ENCODE measurements at regions not wholly inside any gene's neighbourhood (a gene's known extent, or its start where the extent isn't known, plus 50 kb on each side); places are given as distances from the start of the nearest gene placed in this dataset.

- H3K27me3 Mint-ChIP-seq (ENCODE audit: insufficient read depth) = no peaks in the 10 kb centered on the region
- no peak for DNase-seq
- Histone ChIP-seq H3K4me1 (ENCODE audit: control insufficient read depth, insufficient read depth, low read length) (no peaks in the 10 kb centered on the region), H3K9ac (ENCODE audit: extremely low read depth, low read length, poor library complexity, severe bottlenecking) (no peak overlapping the region), H3K27me3 (ENCODE audit: control insufficient read depth, insufficient read depth, low read length, poor library complexity, severe bottlenecking) (no peaks in the 10 kb centered on the region), H3K36me3 (ENCODE audit: control insufficient read depth, insufficient read depth, low read length) (no peaks in the 10 kb centered on the region), H3K9me3 (ENCODE audit: control insufficient read depth, low read length) (no peaks in the 10 kb centered on the region), H3K27ac (ENCODE audit: low read depth, low read length) (no peak overlapping the region), H3K4me3 (ENCODE audit: low read length) (no peak overlapping the region)
- no peaks in the 10 kb centered on the region for H3K36me3 Mint-ChIP-seq (ENCODE audit: low read depth)
- no peak overlapping the region for H3K27ac Mint-ChIP-seq
- H3K9me3 Mint-ChIP-seq = peaks cover 5% of the 10 kb centered on the region
- H3K4me3 Mint-ChIP-seq = no peak overlapping the region
- no peaks in the 10 kb centered on the region for H3K4me1 Mint-ChIP-seq
- no CpG with 5 or more reads among the region's 1 CpG for WGBS, 2 experiments (ENCODE audit: insufficient coverage in 1 of 2, insufficient read length in 1 of 2)
- no peak for TF ChIP-seq CTCF (conservative IDR thresholded peaks at IDR 0.05)
Observed at GRCh38 chr4:43271946-43272345, 379.4 kb downstream of the GRXCR1 start.

- no peak overlapping the region for H3K27ac Mint-ChIP-seq
- peaks cover under 1% of the 10 kb centered on the region for H3K4me1 Mint-ChIP-seq
- Histone ChIP-seq H3K9me3 (ENCODE audit: control insufficient read depth, low read length) (no peaks in the 10 kb centered on the region), H3K4me1 (ENCODE audit: control insufficient read depth, insufficient read depth, low read length) (no peaks in the 10 kb centered on the region), H3K27me3 (ENCODE audit: control insufficient read depth, insufficient read depth, low read length, poor library complexity, severe bottlenecking) (no peaks in the 10 kb centered on the region), H3K27ac (ENCODE audit: low read depth, low read length) (no peak overlapping the region), H3K36me3 (ENCODE audit: control insufficient read depth, insufficient read depth, low read length) (no peaks in the 10 kb centered on the region), H3K4me3 (ENCODE audit: low read length) (no peak overlapping the region), H3K9ac (ENCODE audit: extremely low read depth, low read length, poor library complexity, severe bottlenecking) (no peak overlapping the region)
- 84% methylated on average over 2 of the region's 2 CpGs; no CpG with 5 or more reads in 1 of the 2 experiments for WGBS, 2 experiments (ENCODE audit: insufficient coverage in 1 of 2, insufficient read length in 1 of 2)
- no peak overlapping the region for H3K4me3 Mint-ChIP-seq
- H3K36me3 Mint-ChIP-seq (ENCODE audit: low read depth) = no peaks in the 10 kb centered on the region
- TF ChIP-seq CTCF (conservative IDR thresholded peaks at IDR 0.05) = no peak
- no peak for DNase-seq
- no peaks in the 10 kb centered on the region for H3K27me3 Mint-ChIP-seq (ENCODE audit: insufficient read depth)
- no peaks in the 10 kb centered on the region for H3K9me3 Mint-ChIP-seq
Observed at GRCh38 chr4:43274376-43274775, 381.9 kb downstream of the GRXCR1 start.

GRCh38 chr4:43275779-43276178, 383.3 kb downstream of the GRXCR1 start:
- Mint-ChIP-seq H3K27me3 (ENCODE audit: insufficient read depth) (no peaks in the 10 kb centered on the region), H3K27ac (no peak overlapping the region), H3K4me3 (no peak overlapping the region), H3K4me1 (peaks cover 7% of the 10 kb centered on the region), H3K9me3 (no peaks in the 10 kb centered on the region), H3K36me3 (ENCODE audit: low read depth) (no peaks in the 10 kb centered on the region)
- no peak overlapping the region for H3K9ac ChIP-seq (ENCODE audit: extremely low read depth, low read length, poor library complexity, severe bottlenecking)
- no peaks in the 10 kb centered on the region for H3K36me3 ChIP-seq (ENCODE audit: control insufficient read depth, insufficient read depth, low read length)
- WGBS, 2 experiments (ENCODE audit: insufficient coverage in 1 of 2, insufficient read length in 1 of 2) = 95% methylated on average over 1 of the region's 1 CpG; no CpG with 5 or more reads in 1 of the 2 experiments
- DNase-seq = no peak
- no peak overlapping the region for H3K4me3 ChIP-seq (ENCODE audit: low read length)
- no peaks in the 10 kb centered on the region for H3K4me1 ChIP-seq (ENCODE audit: control insufficient read depth, insufficient read depth, low read length)
- H3K27me3 ChIP-seq (ENCODE audit: control insufficient read depth, insufficient read depth, low read length, poor library complexity, severe bottlenecking) = no peaks in the 10 kb centered on the region
- H3K27ac ChIP-seq (ENCODE audit: low read depth, low read length) = no peak overlapping the region
- no peaks in the 10 kb centered on the region for H3K9me3 ChIP-seq (ENCODE audit: control insufficient read depth, low read length)
- no peak for TF ChIP-seq CTCF (conservative IDR thresholded peaks at IDR 0.05)

All from endodermal cell (in vitro differentiated cells).